ELR (cell line): ENCODE measurements at regions not wholly inside any gene's neighbourhood (a gene's known extent, or its start where the extent isn't known, plus 50 kb on each side); places are given as distances from the start of the nearest gene placed in this dataset.

Experiments
- DNase-seq: peaks from one replicate; pipeline ENCODE4 v3.0.0-alpha.2; 2015; ENCODE audit warnings: low read depth

DNA sequence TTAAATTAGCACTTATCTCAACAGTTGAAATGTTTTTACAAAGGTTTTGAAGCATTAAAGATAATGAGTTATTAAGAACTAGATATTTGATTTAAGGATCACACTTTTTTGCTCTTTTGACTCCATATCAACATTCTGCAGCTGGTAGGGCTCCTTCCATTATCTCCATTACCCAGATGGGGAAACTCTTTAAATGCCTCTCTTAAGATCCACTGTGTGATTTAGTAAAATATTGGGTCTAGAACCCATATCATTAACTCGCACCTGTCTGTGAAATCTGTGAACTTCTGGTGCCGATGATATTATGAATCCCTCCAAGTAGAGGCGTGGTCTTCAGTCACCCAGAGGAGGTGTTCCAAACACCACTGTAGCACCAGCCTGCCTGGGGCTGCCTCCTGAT is 466.2 kb downstream of the TSN start:
- no peak for DNase-seq

DNA sequence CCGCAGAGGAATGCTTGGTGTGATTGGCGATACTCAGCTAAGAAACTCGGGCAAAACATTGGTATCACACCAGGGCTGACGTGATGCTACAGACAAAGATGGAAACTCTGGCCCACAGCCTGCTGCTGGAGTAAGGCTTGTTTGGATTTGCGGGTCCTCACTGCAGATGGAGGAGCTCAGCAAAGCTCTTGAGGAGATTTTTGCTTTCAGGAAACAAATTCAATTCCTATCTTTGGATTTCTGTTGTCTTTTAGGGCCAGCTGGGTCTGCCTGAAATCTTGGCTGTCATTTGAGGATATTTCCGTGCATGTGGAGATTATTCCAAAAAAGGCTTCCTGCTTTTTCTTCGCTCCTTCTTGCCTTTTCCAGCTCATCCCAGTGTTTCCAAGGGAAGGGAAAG is 475.8 kb downstream of the TSN start:
- DNase-seq: no peak

DNA sequence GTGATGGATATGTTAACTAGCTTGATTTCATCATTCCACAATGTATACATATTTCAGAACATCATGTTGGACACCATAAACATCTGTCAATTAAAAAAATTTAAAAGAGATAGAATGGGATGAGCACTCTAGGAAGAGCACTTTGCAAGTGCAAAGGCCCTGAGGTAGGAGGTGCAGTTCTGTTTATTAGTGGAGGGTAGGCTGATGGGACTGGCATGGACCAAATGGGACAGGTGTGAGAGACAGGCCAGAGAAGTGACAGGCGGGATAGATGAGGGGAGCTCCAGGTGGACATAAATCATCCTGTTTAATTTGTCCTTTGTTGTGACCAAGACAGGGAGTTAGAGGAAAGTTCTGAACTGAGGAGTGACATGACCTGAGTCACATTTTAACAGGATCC is 477.9 kb downstream of the TSN start:
- no peak for DNase-seq

DNA sequence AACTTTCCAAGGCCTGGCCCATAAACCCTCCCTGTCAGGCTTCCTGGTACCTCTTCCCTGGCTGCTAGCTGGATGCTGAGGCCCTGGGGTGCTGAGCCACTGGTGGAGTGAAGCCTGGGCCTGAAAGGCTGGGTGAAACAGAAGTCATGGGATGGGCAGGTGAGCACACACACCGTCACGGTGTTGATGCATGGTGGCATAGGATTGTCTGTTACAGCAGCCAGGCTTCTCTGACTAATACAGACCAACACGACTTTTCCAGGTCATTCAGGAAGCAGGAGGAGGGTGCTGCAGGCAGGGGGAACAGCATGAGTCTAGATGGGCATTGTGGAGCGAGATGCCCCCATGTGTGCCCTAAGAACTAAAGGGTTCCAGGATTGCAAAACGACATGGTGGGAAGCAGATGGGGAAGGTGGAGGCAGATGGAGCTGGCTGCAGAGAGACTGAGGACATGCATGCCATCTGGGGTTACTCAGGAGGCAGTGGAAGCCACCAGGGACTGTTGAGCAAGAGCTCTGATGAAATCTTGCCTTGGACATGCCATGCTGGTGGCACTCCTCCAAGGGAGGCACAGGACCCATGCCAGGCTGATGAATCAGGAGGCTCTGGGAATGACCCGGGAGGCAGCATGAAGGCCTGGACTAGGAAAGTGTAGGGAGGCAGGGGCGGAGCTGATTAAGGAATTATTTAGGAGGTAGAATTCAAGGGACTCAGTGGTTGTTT is 480.9 kb downstream of the TSN start:
- peak; percentile 9 for DNase-seq

DNA sequence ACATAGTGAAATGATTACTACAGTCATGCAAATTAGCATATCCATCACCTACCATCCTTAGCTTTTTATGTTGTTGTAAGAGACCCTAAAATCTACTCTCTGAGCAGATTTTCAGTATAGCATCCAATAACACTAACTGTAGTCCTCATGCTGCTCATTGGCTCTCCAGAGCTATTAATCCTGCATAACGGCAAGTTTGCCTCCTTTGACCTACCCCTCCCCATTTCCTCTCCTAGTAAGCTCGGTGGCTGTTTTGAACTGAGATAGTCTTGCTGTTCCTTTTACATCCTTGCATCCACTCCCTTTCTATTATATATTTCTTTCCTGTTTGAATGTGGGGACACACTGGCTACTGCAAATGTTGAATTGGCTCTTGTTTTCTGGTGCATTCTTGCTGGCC is 481.5 kb downstream of the TSN start:
- DNase-seq: no peak

DNA sequence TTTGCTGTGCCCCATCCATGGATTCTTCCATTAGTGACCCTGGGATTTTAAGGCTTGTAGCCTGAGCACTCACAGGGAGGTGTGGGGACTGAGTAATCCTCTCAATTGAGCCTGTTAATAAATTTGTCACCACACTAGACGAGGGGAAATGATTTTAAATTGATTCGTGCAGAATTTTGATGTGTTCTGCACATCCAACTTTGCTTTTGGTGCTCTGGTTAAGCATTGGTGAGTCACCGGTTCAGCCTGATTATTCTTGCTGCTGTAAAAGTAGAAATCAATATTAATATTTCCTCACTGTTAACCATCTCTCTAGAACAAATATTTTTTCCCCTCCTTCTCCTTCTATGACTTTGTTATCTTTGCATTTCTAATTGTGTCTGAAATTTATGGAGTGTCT is 482.0 kb downstream of the TSN start:
- DNase-seq: no peak

DNA sequence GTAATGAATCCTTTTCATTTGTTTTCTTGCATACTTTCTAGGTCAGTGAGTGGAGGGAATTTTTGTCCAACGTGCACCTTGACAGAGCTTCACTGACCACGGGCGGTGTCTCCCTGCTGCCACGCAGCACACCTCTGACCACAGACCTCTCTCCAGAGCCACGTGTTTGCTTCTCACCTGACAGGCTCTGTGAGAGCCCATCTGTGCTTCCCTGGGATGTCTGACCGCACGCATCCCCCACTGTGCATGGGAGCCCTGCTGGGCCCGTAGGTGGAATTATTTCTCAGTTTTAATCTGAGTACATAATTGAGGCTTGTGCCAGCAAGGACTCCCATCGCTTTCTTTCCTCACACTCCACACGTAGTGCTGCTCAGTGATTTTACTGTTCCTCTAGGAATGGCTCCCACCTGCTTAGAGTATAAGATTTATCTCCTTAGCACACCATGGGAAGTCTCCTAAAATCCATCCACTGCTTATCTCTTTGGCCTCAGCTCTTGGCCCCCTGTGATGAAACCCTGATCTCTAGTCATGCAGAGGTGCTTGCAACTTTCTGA is 482.6 kb downstream of the TSN start:
- no peak for DNase-seq

DNA sequence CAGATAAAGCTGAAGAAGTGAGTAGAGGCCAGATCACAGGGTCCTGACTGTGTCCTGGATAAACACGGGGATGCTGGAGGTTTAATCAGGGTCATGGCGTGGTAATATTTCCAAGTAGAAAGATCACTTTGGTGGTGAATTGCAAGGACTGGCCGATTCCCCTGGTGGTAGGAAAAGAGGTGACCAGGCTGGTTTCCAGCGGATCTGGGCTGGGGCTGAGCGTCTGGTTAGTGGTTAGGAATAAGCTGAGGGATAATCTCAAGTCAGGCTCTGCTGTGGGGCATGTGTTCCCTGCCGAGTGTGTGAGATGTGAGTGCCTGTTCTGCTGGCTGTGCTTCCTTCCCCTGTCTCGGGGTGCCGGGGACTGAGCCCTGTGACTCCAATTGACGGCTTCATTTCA is 484.0 kb downstream of the TSN start:
- no peak for DNase-seq

DNA sequence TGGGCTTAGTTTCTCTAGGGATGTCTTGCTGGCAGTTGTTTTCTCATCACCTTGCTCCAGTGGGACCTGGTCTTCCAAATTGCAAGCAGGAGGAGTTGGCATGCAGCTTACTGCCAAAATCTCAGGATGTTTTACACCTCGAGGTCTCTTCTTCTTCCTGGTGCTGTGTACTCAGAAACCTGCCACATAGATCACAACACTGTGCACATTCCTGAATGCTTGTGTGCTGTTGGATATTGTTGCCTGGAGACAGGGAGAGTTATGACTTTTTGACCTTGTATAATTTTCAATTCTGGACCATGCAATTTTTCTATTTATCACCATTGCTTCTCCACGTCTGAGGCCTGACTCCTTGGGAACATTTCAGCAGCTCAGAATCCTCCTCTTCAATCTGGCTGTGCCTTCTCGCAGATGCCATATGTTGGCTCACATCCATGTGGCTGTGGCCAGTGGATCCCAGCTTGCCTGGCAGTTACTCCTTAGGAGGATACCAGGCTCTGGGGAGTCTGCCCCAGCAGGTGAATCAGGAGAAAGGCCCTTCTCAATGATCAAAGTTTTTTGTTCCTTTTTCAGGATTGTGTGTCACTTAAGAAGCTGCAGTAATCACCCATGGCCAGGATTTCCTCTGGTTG is 489.3 kb downstream of the TSN start:
- DNase-seq: no peak

DNA sequence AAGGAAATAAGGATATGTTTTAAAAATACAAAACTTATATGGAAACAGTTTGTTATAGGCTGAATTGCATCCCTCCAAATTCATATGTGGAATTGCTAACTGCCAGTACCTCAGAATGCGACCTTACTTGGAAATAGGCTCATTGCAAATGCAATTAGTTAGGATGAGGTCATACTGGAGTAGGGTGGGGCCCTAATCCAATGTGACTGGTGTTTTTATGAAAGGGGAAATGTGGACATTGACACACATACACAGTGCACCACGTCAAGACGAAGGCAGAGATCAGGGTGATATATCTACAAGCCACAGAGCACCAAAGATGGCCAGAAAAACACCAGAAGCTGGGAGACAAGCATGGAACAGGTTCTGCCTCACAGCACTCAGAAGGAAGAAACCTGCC is 494.2 kb downstream of the TSN start:
- no peak for DNase-seq

DNA sequence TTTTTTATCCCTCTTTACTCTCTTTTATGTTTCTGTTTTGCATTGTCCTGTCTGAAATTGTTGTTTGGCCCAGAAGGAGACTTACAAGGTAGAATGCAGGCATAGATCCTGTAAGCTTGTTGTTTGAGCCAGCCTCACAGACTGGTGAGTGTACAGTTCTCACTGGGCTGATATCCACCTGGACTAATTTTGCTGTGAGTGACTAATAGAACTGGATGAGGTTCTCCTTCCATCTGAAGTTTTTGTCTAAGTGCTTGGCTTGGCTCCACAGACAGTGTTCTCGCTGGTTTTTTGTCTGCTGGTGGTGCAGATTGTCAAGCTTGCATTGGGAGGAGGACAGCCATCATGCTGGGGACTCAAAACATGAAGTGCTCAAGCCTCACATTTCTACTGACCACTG is 495.7 kb downstream of the TSN start:
- DNase-seq: no peak

DNA sequence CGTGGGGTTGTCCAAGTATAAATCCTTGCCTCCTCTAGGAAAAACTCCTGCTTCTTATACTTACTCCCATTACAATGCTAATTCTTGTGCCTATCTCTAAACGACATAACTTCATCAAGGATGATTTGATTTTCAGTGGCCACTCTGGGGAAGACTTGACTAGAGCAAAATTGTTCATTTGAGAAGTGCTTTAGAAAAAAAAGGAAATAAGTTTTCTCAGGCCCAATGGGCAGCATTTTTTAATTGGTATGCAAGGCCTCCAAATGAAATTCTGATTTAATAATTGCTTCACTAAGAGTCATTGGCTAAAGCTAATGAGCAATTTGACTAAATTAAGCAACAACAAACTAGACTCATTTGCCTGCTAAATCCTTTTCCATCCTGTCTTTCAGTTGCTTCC is 496.1 kb downstream of the TSN start:
- DNase-seq: no peak

DNA sequence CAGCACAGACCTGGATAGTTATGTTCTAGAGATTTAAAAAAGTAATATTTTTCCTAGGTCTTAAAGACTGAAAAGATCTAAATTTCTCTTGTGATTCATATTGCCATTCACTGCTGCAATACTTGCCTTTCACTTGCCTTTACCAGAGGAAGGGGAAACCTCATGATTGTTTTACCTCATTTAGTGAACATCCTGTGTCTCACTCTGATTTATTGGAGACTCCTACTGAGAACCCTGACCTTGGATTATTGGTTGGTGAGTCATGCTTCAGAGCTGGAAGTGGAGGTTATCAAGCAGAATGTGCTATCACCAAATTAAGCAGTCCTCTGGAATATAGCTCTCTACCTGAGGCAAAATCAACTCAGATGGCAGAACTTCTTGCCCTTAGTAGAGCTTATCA is 500.5 kb downstream of the TSN start:
- peak; percentile 34 for DNase-seq

DNA sequence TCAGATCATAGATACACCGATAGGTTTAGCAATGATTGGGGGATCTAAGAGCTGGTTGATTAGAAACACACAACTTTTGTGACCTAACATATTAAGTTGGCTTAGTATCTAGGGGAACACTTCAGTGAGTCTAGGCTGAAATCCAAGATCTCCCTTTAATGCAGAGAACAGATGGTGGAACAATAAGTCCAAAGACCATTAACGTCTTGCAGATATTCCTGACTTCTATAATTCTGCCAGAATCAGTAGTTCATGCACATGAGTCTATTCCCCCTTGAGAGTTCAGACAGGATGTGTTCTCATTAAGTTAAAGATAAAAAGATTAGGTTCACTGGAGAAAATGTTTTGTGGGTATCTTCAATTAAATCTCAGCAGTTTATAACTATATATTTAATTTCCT is 506.5 kb downstream of the TSN start:
- no peak for DNase-seq

DNA sequence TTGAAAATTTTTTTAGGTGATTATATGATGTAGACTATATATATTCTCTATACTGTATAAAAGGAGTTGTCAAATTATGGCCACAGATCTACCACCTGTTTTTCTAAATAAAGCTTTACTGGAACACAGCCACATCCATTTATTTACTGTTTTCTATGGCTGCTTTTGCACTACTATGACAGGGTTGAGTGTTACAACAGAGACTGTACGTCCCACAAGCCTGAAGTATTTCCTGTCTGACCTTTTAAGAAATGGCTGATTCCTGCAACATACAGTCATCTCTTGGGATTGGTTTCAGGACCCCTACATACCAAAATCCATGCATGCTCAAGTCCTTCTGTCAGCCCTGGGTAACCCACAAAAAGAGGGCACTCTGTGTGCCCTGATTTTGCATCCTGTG is 508.3 kb downstream of the TSN start:
- DNase-seq: no peak

DNA sequence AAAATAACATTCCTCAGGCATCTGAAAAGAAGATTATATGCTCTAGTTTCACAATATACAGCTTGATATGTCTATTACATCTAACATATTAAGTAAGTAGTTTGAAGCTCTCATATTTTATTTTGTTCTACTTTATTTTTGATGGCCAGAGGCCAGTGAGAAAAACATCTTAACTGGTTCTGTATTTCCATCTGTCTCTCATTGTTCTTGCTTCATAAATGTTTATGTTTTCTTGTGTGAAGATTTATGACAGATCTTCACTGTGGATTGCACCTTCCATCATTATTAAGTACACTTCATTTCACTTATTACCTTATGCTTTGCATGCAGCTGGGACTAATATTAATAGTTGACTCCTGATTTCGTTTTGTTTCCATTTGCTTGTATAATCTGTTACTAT is 511.2 kb downstream of the TSN start:
- DNase-seq: no peak

DNA sequence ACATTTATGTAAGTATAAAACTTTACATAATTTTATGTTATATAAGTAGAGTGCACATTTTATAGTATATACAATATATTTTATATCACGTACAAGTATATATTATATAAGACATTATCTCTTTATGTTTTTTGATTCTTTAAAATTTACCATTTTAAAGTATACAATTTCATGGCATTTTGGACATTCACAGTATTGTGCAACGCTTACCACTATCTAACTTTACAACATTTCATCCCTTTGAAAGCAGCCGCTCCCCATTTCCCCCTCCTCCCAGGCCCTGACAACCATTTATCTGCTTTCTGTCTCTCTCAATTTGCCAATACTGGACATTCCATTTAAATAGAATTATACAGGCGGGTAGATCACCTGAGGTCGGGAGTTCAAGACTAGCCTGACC is 512.5 kb downstream of the TSN start:
- DNase-seq: no peak

DNA sequence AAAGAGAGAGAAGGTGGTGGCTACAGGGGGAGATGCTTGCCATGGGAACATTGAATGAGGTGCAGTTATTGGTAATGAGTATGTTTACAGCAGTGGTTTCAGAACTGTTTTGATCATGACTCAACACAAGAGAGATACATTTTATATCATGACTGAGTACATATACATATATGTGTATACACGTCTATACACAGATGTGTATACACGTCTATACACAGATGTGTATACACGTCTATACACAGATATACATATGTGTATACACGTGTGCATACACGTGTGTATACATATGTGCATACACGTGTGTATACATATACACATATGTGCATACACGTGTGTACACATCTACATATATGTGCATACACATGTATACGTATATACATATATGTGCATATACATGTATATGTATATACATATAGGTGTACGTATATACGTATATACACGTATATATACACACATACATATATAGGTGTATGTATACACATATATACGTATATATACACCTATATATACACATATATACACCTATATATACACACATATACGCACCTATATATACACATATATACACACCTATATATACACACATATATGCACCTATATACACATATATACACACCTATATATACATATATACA is 518.5 kb downstream of the TSN start:
- no peak for DNase-seq

DNA sequence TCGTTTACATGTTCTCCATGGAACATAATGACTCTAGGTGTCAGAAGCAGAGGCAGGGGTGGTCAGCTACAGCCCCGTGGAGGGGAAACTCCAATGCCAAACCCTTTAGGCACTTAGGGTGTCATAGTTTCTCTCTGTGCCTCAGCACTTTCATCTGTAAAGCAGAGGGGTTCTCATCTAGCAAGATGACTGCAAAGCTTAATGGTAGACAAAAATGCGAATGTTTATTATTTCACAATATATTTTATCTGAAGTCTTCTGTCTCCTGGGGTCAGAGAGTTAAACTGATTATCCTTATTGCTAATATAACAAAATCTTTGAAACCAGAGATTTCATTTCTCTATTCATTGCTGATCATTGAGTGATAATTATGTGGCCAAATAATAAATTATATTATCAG is 522.5 kb downstream of the TSN start:
- DNase-seq: no peak

DNA sequence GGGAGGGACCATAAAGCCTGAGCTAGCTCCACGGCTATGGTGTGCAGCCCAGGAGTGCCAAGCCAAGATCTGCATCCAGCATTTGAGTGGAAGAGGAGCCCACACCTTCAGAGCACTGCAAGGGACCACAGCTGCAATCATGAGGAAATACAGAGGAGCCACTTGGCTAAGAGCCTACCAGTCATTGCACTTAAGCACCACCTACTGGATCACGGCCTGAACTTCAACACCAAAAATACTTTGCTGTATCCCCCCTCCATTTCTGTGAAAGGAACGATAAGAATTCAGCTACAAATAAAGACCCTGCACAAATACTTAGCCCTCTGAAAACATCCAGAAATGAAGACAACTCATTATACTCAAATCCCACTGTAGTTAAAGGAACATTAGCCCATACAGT is 545.3 kb downstream of the TSN start:
- peak; percentile 2 for DNase-seq

DNA sequence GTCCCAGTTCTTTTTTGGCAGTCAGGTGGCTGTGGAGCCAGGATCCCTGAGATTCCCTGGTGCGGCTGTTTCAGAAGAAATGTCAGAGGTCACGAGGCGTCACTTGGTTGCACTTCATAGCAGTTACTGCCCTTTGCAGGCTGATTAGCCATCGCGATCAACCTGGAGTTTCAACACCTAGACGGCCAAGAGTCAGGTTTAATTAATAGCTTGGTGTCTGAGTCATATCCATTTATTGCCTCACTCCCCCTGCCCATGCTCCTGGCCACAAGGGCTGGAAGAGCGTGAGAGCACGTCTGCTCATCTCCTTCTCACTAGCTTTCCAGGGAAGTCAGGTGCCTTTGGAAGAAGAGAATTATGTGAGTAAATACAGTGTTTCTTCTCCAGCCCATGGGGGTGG is 552.3 kb downstream of the TSN start:
- no peak for DNase-seq

DNA sequence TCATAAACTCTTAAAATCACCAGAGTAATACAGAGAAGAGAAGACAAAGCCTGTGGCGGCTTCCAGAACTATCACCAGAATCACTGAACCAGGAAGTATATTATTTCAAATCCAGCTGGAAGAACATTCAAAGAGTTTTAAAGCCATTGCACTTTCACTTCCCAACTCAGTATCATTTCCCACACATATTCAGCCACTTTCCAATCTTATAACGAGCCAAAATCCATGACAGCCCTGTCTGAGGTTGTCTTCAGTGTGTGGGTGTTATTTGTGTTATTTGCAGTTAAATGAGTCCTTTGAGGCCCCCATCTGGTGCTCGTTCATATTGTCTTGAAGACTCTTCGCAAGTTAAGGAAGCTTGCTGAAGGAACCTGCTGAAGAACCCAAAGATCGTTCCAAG is 559.9 kb downstream of the TSN start:
- DNase-seq: no peak

DNA sequence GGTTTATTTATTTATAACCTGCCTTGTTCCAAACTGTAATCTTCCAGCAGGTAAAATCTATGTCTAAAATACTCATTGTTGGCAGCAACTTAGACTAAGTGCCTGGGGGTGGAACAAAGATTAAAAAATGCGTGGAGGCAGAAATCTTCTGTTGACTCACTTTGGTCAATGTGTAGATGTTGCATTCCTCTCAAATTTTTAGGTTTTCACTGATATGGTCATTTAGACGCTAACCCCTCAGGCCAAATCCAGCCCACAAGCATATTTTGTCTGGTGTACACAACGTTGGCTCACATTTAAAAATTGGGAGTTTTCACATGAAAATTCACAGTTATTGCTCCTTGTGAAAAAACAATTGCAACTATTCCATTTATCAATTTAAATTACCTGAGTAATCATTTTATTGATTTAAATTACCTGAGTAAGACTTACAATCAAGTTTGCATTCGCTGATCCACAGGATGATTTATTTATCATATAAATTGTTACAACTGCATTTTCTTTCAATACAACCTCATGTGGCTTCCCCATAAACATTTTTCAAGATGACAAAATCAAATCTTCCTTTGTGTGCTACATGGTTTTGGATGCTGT is 564.2 kb downstream of the TSN start:
- peak; percentile 16 for DNase-seq
